ENCODE measurements at regions not wholly inside any gene's neighbourhood (a gene's known extent, or its start where the extent isn't known, plus 50 kb on each side); places are given as distances from the start of the nearest gene placed in this dataset.
A peak's percentile ranks its signal among the peaks of the same experiment; 100 is the strongest.

DNA sequence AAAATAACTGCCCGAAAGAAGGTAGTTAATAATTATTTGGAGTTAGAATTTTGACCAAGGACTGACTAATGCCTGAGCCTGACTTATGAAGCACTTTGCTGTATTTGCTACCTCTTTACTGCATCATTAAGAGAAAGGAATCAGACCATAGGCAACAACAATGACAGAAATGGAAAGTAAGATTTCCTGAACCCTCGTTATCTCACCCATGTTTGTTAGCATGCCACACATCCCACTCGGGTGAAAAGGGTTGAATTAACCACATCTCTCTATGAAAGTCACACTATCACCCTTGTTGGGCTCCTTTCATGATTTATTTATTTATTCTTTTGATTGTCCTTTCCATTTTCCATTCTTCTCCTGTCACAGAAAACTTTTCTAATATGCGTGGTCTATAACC is 59.6 kb downstream of the OLIG3 start:
- Histone ChIP-seq H3K36me3 (ENCODE audit: control insufficient read depth, insufficient read depth, low read length) (no peaks in the 10 kb centered on the region), H3K27ac (ENCODE audit: low read depth, low read length) (no peak overlapping the region), H3K4me3 (ENCODE audit: low read depth, low read length) (no peak overlapping the region), H3K27me3 (ENCODE audit: control insufficient read depth, insufficient read depth, low read length) (no peaks in the 10 kb centered on the region), H3K4me1 (ENCODE audit: control insufficient read depth, insufficient read depth, low read length) (no peaks in the 10 kb centered on the region), H3K9me3 (ENCODE audit: control insufficient read depth, insufficient read depth, low read length) (no peaks in the 10 kb centered on the region)
- DNase-seq (ENCODE audit: low read depth in 4 of 6, low spot score in 6 of 6), result no peak
- WGBS (ENCODE audit: insufficient coverage), result no CpG with 5 or more reads among the region's 4 CpGs

DNA sequence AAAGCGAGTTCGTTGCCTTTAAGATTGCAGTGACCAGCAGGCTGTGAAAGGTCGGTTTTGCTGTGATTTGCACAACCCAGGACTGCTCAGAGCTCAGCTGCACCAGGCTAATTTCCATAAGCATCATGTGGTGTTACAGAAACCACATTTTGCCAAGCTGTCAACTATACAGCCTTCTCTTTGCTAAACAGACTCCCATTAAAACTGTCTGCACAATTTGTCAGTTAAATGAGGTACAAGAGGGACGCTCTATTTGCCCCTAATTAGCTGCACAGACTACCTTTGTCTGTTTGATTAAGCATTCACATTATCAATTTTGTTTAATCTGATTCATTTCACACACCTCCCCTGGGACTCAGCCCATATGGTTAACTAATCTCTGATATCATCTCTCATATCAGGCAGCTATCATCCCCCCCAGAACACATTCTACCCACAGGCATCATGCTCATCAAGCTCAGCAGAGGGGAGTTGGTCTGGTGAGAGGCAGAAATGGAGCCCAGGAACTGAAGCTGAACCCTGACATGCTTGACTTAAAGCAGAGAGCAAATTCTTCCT is 62.1 kb downstream of the OLIG3 start:
- peak in 3 of 6 donors; percentile 22 to 89 (median 80) for DNase-seq (ENCODE audit: low read depth in 4 of 6, low spot score in 6 of 6)
- WGBS (ENCODE audit: insufficient coverage), result 38% methylated on average over 4 of the region's 4 CpGs
- Histone ChIP-seq H3K4me1 (ENCODE audit: control insufficient read depth, insufficient read depth, low read length) (no peaks in the 10 kb centered on the region), H3K9me3 (ENCODE audit: control insufficient read depth, insufficient read depth, low read length) (no peaks in the 10 kb centered on the region), H3K27me3 (ENCODE audit: control insufficient read depth, insufficient read depth, low read length) (peaks cover 2% of the 10 kb centered on the region), H3K36me3 (ENCODE audit: control insufficient read depth, insufficient read depth, low read length) (no peaks in the 10 kb centered on the region), H3K27ac (ENCODE audit: low read depth, low read length) (no peak overlapping the region), H3K4me3 (ENCODE audit: low read depth, low read length) (no peak overlapping the region)

DNA sequence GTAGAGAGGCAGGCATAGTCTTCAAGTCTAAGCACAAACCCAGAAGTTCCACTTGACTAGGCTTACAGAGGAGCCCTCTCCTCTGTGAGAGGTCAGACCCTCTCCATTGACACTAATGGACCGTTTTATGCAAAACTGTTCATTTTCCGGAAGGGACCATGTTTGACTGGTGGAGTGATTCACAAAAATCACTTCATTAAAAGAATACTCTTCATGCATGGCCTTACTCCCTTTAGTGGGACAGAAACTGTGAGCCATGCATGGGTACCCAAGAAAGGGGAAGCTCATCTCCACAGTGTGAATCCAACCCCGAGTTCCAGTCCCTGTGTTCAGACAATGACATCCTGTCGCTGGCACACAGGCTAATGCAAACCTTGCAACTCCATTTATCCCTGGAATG is 63.2 kb downstream of the OLIG3 start:
- no peak for DNase-seq (ENCODE audit: low read depth in 4 of 6, low spot score in 6 of 6)
- WGBS (ENCODE audit: insufficient coverage), result 83% methylated on average over 3 of the region's 4 CpGs

GRCh38 chr6:137427656-137428290 is 66.4 kb downstream of the OLIG3 start:
- Histone ChIP-seq H3K4me3 (ENCODE audit: low read depth, low read length) (no peak overlapping the region), H3K27ac (ENCODE audit: low read depth, low read length) (no peak overlapping the region), H3K27me3 (ENCODE audit: control insufficient read depth, insufficient read depth, low read length) (peaks cover 2% of the 10 kb centered on the region), H3K4me1 (ENCODE audit: control insufficient read depth, insufficient read depth, low read length) (no peaks in the 10 kb centered on the region), H3K9me3 (ENCODE audit: control insufficient read depth, insufficient read depth, low read length) (no peaks in the 10 kb centered on the region), H3K36me3 (ENCODE audit: control insufficient read depth, insufficient read depth, low read length) (no peaks in the 10 kb centered on the region)
- DNase-seq (ENCODE audit: low read depth in 4 of 6, low spot score in 6 of 6), result peak in 1 of 6 donors; percentile 26
- 75% methylated on average over 5 of the region's 7 CpGs for WGBS (ENCODE audit: insufficient coverage)

More for the DNA sequence above, 63.2 kb downstream of the OLIG3 start:
- H3K27me3 ChIP-seq (ENCODE audit: control insufficient read depth, insufficient read depth, low read length), result peaks cover 2% of the 10 kb centered on the region
- no peak overlapping the region for H3K4me3 ChIP-seq (ENCODE audit: low read depth, low read length)
- no peak overlapping the region for H3K27ac ChIP-seq (ENCODE audit: low read depth, low read length)
- no peaks in the 10 kb centered on the region for H3K36me3 ChIP-seq (ENCODE audit: control insufficient read depth, insufficient read depth, low read length)
- no peaks in the 10 kb centered on the region for H3K4me1 ChIP-seq (ENCODE audit: control insufficient read depth, insufficient read depth, low read length)
- no peaks in the 10 kb centered on the region for H3K9me3 ChIP-seq (ENCODE audit: control insufficient read depth, insufficient read depth, low read length)

DNA sequence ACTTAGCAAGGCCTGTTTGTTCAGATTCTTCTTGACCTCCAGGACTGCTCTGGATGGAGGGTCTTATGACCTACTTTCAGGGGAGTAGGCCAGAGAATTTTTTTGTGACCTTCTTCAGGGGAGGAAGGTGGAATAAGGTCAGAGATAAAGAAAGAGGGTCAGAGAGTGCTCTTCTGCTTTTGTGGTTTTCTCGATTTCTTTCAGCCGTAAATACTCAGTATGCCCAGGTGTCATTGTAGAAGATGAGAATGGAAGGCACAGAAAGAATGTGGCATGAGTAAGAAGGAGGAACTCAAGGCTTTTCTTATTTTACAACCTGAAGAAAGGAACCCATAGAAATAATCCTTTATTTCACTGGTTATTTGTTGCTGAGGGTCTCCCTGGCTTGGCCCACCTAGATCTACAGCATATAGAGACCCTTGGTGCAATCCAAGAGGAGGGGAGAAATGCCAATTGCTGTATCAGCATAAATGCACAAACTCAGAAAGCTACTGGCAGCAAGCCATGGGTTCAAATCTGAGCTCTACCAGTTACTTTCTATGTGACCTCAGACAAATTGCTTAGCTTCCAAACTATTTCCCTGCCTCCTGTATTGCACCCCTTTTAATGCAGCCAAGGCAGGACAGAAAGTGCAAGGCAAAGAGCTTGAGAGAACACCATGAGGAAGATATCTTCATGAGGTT is 68.0 kb downstream of the OLIG3 start:
- Histone ChIP-seq H3K4me1 (ENCODE audit: control insufficient read depth, insufficient read depth, low read length) (no peaks in the 10 kb centered on the region), H3K9me3 (ENCODE audit: control insufficient read depth, insufficient read depth, low read length) (no peaks in the 10 kb centered on the region), H3K27ac (ENCODE audit: low read depth, low read length) (no peak overlapping the region), H3K27me3 (ENCODE audit: control insufficient read depth, insufficient read depth, low read length) (peaks cover 2% of the 10 kb centered on the region), H3K36me3 (ENCODE audit: control insufficient read depth, insufficient read depth, low read length) (no peaks in the 10 kb centered on the region), H3K4me3 (ENCODE audit: low read depth, low read length) (no peak overlapping the region)
- WGBS (ENCODE audit: insufficient coverage), result 71% methylated on average over 2 of the region's 2 CpGs
- no peak for DNase-seq (ENCODE audit: low read depth in 4 of 6, low spot score in 6 of 6)

DNA sequence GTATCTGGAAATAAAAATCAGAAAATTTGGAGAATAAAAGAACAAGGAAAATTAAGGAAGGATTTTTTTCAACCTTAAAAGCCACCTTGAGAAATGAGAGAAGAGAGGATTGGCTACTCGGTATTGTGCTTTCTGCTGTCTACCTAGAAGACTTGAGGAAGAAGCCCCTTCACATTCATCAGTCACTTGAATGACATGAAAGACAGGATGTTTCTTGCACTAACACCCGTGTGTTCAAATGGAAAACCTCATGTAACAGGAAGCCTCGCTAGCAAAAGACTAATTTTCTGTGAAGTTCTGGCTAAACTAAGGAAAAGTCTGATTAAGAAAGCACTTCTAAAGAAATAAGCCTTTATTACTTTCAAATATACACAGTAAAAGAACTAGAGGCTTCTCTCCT is 69.9 kb downstream of the OLIG3 start:
- WGBS (ENCODE audit: insufficient coverage), result 40% methylated on average over 1 of the region's 3 CpGs
- no peak for DNase-seq (ENCODE audit: low read depth in 4 of 6, low spot score in 6 of 6)
- no peaks in the 10 kb centered on the region for H3K27me3 ChIP-seq (ENCODE audit: control insufficient read depth, insufficient read depth, low read length)

DNA sequence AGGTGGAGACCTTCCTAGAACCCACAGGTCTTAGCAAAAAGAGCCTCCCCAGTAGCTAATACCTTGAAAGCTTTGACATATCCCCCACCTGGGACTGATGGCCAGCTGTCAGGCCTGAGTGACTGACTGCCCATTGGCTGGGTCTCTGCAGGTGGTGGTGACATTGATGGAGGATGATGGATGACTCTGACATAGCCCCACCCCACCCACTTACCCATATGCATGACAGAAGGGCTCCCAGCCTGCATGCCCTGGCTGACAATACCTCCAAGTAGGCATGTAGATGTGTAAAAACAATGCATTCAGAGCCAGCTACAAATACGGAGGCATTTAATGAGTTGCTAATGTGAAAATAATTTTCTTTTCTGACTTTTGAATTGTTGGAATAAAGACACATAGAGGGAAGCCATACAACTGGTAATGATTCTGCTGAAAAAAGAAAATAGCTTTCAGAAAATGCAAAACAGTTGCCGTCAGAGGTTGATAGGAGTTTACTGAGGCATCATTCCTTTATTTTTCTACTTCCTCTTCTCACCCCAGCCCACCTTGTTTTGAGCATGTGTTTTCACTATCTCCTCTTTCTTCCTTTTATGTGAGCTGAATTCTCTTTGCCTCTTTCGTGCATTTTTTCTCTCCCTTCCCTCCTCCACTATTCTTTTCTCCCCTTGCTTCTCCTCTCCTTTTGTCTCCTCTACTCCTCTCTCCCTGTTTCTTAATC is 70.6 kb downstream of the OLIG3 start:
- Histone ChIP-seq H3K9me3 (ENCODE audit: control insufficient read depth, insufficient read depth, low read length) (no peaks in the 10 kb centered on the region), H3K4me3 (ENCODE audit: low read depth, low read length) (no peak overlapping the region), H3K27me3 (ENCODE audit: control insufficient read depth, insufficient read depth, low read length) (no peaks in the 10 kb centered on the region), H3K4me1 (ENCODE audit: control insufficient read depth, insufficient read depth, low read length) (no peaks in the 10 kb centered on the region), H3K27ac (ENCODE audit: low read depth, low read length) (no peak overlapping the region), H3K36me3 (ENCODE audit: control insufficient read depth, insufficient read depth, low read length) (no peaks in the 10 kb centered on the region)
- WGBS (ENCODE audit: insufficient coverage), result 38% methylated on average over 2 of the region's 3 CpGs
- DNase-seq (ENCODE audit: low read depth in 4 of 6, low spot score in 6 of 6), result no peak

More for the DNA sequence above, 69.9 kb downstream of the OLIG3 start:
- no peaks in the 10 kb centered on the region for H3K4me1 ChIP-seq (ENCODE audit: control insufficient read depth, insufficient read depth, low read length)
- no peak overlapping the region for H3K4me3 ChIP-seq (ENCODE audit: low read depth, low read length)
- H3K9me3 ChIP-seq (ENCODE audit: control insufficient read depth, insufficient read depth, low read length), result no peaks in the 10 kb centered on the region
- no peaks in the 10 kb centered on the region for H3K36me3 ChIP-seq (ENCODE audit: control insufficient read depth, insufficient read depth, low read length)
- no peak overlapping the region for H3K27ac ChIP-seq (ENCODE audit: low read depth, low read length)

DNA sequence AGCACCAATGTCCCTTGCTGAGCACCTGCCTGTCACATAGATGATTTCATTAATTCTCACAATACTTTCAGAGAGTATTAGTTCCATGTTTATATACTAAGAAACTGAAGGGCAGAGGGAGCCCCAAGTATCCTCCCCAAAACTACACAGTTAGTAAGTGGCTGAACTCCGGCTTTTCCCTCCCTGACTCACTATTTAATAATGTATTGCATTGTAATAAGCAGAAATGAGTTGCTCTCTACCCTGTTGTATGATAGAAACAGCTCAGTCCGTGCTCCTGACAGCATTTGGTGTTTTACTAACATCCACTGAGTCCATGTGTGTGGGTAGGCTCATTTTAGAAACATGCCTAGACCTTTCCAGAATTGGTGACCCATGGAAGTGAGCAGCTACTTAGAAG is 76.8 kb downstream of the OLIG3 start:
- DNase-seq (ENCODE audit: low read depth in 4 of 6, low spot score in 6 of 6), result no peak

GRCh38 chr6:137416376-137417109 is 77.7 kb downstream of the OLIG3 start:
- 81% methylated on average over 8 of the region's 9 CpGs for WGBS (ENCODE audit: insufficient coverage)
- DNase-seq (ENCODE audit: low read depth in 4 of 6, low spot score in 6 of 6), result peak in 1 of 6 donors; percentile 4
- no peaks in the 10 kb centered on the region for H3K36me3 ChIP-seq (ENCODE audit: control insufficient read depth, insufficient read depth, low read length)
- peaks cover 39% of the 10 kb centered on the region for H3K27me3 ChIP-seq (ENCODE audit: control insufficient read depth, insufficient read depth, low read length)
- no peaks in the 10 kb centered on the region for H3K9me3 ChIP-seq (ENCODE audit: control insufficient read depth, insufficient read depth, low read length)
- peaks cover 6% of the 10 kb centered on the region for H3K4me1 ChIP-seq (ENCODE audit: control insufficient read depth, insufficient read depth, low read length)
- H3K27ac ChIP-seq (ENCODE audit: low read depth, low read length), result no peak overlapping the region
- no peak overlapping the region for H3K4me3 ChIP-seq (ENCODE audit: low read depth, low read length)

More for the DNA sequence above, 76.8 kb downstream of the OLIG3 start:
- Histone ChIP-seq H3K27ac (ENCODE audit: low read depth, low read length) (no peak overlapping the region), H3K36me3 (ENCODE audit: control insufficient read depth, insufficient read depth, low read length) (no peaks in the 10 kb centered on the region), H3K4me3 (ENCODE audit: low read depth, low read length) (no peak overlapping the region), H3K4me1 (ENCODE audit: control insufficient read depth, insufficient read depth, low read length) (peaks cover 6% of the 10 kb centered on the region), H3K27me3 (ENCODE audit: control insufficient read depth, insufficient read depth, low read length) (peaks cover 36% of the 10 kb centered on the region), H3K9me3 (ENCODE audit: control insufficient read depth, insufficient read depth, low read length) (no peaks in the 10 kb centered on the region)
- WGBS (ENCODE audit: insufficient coverage), result 67% methylated on average over 1 of the region's 2 CpGs

Measured in spinal cord (tissue), 9 donors.